OCI-M2 (cell line): ENCODE measurements at regions not wholly inside any gene's neighbourhood (a gene's known extent, or its start where the extent isn't known, plus 50 kb on each side); places are given as distances from the start of the nearest gene placed in this dataset.

Experiments
- DNase-seq: peaks from one replicate; lab custom pipeline; 2025; ENCODE audit not compliant: unreplicated experiment; lab: John Stamatoyannopoulos, UW

- no peak for DNase-seq
Observed at GRCh38 chr10:8731121-8732095, 676.9 kb downstream of the GATA3 start.

- DNase-seq: no peak
Observed at GRCh38 chr10:8738987-8739386, 684.5 kb downstream of the GATA3 start.

- no peak for DNase-seq
Observed at GRCh38 chr10:8752146-8752843, 697.8 kb downstream of the GATA3 start.

- no peak for DNase-seq
Observed at GRCh38 chr10:8758029-8758428, 703.5 kb downstream of the GATA3 start.

- no peak for DNase-seq
Observed at GRCh38 chr10:8766899-8767298, 712.4 kb downstream of the GATA3 start.

- no peak for DNase-seq
Observed at GRCh38 chr10:8767591-8767990, 713.1 kb downstream of the GATA3 start.

GRCh38 chr10:8768341-8768740 lies 713.9 kb downstream of the GATA3 start:
- no peak for DNase-seq

- DNase-seq: no peak
Observed at GRCh38 chr10:8768852-8769251, 714.4 kb downstream of the GATA3 start.

GRCh38 chr10:8776926-8777622 lies 722.6 kb downstream of the GATA3 start:
- DNase-seq: no peak

GRCh38 chr10:8778713-8779112 lies 724.2 kb downstream of the GATA3 start:
- DNase-seq: no peak

- no peak for DNase-seq
Observed at GRCh38 chr10:8787649-8788048, 733.2 kb downstream of the GATA3 start.

- DNase-seq: no peak
Observed at GRCh38 chr10:8790390-8790789, 735.9 kb downstream of the GATA3 start.

- DNase-seq: no peak
Observed at GRCh38 chr10:8794860-8795259, 740.4 kb downstream of the GATA3 start.

- DNase-seq: no peak
Observed at GRCh38 chr10:8800426-8800825, 745.9 kb downstream of the GATA3 start.

GRCh38 chr10:8803992-8804391 lies 749.5 kb downstream of the GATA3 start:
- DNase-seq: no peak

GRCh38 chr10:8810677-8811076 lies 756.2 kb downstream of the GATA3 start:
- no peak for DNase-seq

- no peak for DNase-seq
Observed at GRCh38 chr10:8811201-8811600, 756.7 kb downstream of the GATA3 start.

- DNase-seq: no peak
Observed at GRCh38 chr10:8815969-8816368, 761.5 kb downstream of the GATA3 start.

GRCh38 chr10:8817299-8817698 lies 762.8 kb downstream of the GATA3 start:
- no peak for DNase-seq

GRCh38 chr10:8825611-8826010 lies 771.1 kb downstream of the GATA3 start:
- DNase-seq: no peak

- no peak for DNase-seq
Observed at GRCh38 chr10:8829592-8829991, 775.1 kb downstream of the GATA3 start.

- DNase-seq: no peak
Observed at GRCh38 chr10:8830048-8830447, 775.6 kb downstream of the GATA3 start.
